Left lobe of liver (tissue), 2 donors: ENCODE measurements at regions not wholly inside any gene's neighbourhood (a gene's known extent, or its start where the extent isn't known, plus 50 kb on each side); places are given as distances from the start of the nearest gene placed in this dataset.

Experiments
- ATAC-seq: fragments of 200-7000 bp; cut with Tn5 transposase; one replicate; pipeline ENCODE4 v1.9.1; 2020; ENCODE audit warnings: mild to moderate bottlenecking, moderate library complexity
- DNase-seq: peaks from one replicate; pipeline ENCODE4 v3.0.0-alpha.2; 2020; ENCODE audit warnings: low spot score
- donor health status: DM: no; HTN: no; CAD: no; lungs with moderate emphysema.
- donor health status: DM: no; HTN: yes; CAD: no.

GRCh38 chr6:126285871-126286365 lies 54.0 kb upstream of the CENPW start:
- ATAC-seq (no peak), DNase-seq (no peak)
